ENCODE measurements at regions not wholly inside any gene's neighbourhood (a gene's known extent, or its start where the extent isn't known, plus 50 kb on each side); places are given as distances from the start of the nearest gene placed in this dataset.

GRCh38 chr15:62785881-62786828 lies 256.4 kb upstream of the TPM1 start:
- DNase-seq (ENCODE audit: low spot score): no peak

- DNase-seq (ENCODE audit: low spot score): no peak
These were observed 255.1 kb upstream of the TPM1 start for GRCh38 chr15:62787401-62787800.

GRCh38 chr15:62788224-62788623 lies 254.3 kb upstream of the TPM1 start:
- no peak for DNase-seq (ENCODE audit: low spot score)

GRCh38 chr15:62790546-62790945 lies 252.0 kb upstream of the TPM1 start:
- no peak for DNase-seq (ENCODE audit: low spot score)

- DNase-seq (ENCODE audit: low spot score): no peak
These were observed 250.9 kb upstream of the TPM1 start for GRCh38 chr15:62791694-62792093.

GRCh38 chr15:62792986-62793751 lies 249.4 kb upstream of the TPM1 start:
- DNase-seq (ENCODE audit: low spot score): no peak

GRCh38 chr15:62793752-62794144 lies 248.8 kb upstream of the TPM1 start:
- no peak for DNase-seq (ENCODE audit: low spot score)

- DNase-seq (ENCODE audit: low spot score): no peak
These were observed 247.4 kb upstream of the TPM1 start for GRCh38 chr15:62795171-62795570.

- no peak for DNase-seq (ENCODE audit: low spot score)
These were observed 246.5 kb upstream of the TPM1 start for GRCh38 chr15:62795700-62796695.

GRCh38 chr15:62797171-62797570 lies 245.4 kb upstream of the TPM1 start:
- DNase-seq (ENCODE audit: low spot score): no peak

- no peak for DNase-seq (ENCODE audit: low spot score)
These were observed 244.0 kb upstream of the TPM1 start for GRCh38 chr15:62798536-62798935.

- no peak for DNase-seq (ENCODE audit: low spot score)
These were observed 243.5 kb upstream of the TPM1 start for GRCh38 chr15:62799037-62799436.

GRCh38 chr15:62799919-62800318 lies 242.6 kb upstream of the TPM1 start:
- no peak for DNase-seq (ENCODE audit: low spot score)

GRCh38 chr15:62802612-62803011 lies 239.9 kb upstream of the TPM1 start:
- DNase-seq (ENCODE audit: low spot score): no peak

- no peak for DNase-seq (ENCODE audit: low spot score)
These were observed 238.6 kb upstream of the TPM1 start for GRCh38 chr15:62803856-62804400.

- DNase-seq (ENCODE audit: low spot score): no peak
These were observed 237.0 kb upstream of the TPM1 start for GRCh38 chr15:62805502-62805901.

- DNase-seq (ENCODE audit: low spot score): no peak
These were observed 234.9 kb upstream of the TPM1 start for GRCh38 chr15:62807539-62808130.

- DNase-seq (ENCODE audit: low spot score): no peak
These were observed 233.2 kb upstream of the TPM1 start for GRCh38 chr15:62809115-62809967.

- no peak for DNase-seq (ENCODE audit: low spot score)
These were observed 232.6 kb upstream of the TPM1 start for GRCh38 chr15:62809968-62810260.

GRCh38 chr15:62812515-62812835 lies 230.1 kb upstream of the TPM1 start:
- DNase-seq (ENCODE audit: low spot score): no peak
